Skeletal muscle satellite cell (primary cell): ENCODE measurements at regions not wholly inside any gene's neighbourhood (a gene's known extent, or its start where the extent isn't known, plus 50 kb on each side); places are given as distances from the start of the nearest gene placed in this dataset.
"Not testable (repeated sequence)": the region's sequence is repeated elsewhere in the genome, so short reads cannot be mapped to it uniquely, and the experiment has no call there.

Experiments used
- H3K27me3 ChIP-seq: 2 replicates; pipeline ENCODE4 v1.7.0; 2013; ENCODE audit warnings: low read length; ENCODE audit not compliant: control insufficient read depth, insufficient read depth
- H3K36me3 ChIP-seq: 2 replicates; pipeline ENCODE4 v1.7.0; 2013; ENCODE audit warnings: mild to moderate bottlenecking, control low read depth, low read length; ENCODE audit not compliant: insufficient read depth
- H3K4me1 ChIP-seq: 2 replicates; pipeline ENCODE4 v1.7.0; 2013; ENCODE audit warnings: low read length; ENCODE audit not compliant: control insufficient read depth, insufficient read depth
- H3K4me2 ChIP-seq: 2 replicates; pipeline ENCODE4 v1.7.0; 2013; ENCODE audit warnings: mild to moderate bottlenecking, low read length
- H3K4me3 ChIP-seq: 2 replicates; pipeline ENCODE4 v1.7.0; 2013; ENCODE audit warnings: low read length
- H3K9ac ChIP-seq: 2 replicates; pipeline ENCODE4 v1.7.0; 2013; ENCODE audit warnings: mild to moderate bottlenecking, low read depth, low read length, moderate library complexity
- H3K9me3 ChIP-seq: replicated peaks from 2 replicates; pipeline ENCODE4 v1.7.0; 2013; ENCODE audit warnings: mild to moderate bottlenecking, control low read depth, low read length

DNA sequence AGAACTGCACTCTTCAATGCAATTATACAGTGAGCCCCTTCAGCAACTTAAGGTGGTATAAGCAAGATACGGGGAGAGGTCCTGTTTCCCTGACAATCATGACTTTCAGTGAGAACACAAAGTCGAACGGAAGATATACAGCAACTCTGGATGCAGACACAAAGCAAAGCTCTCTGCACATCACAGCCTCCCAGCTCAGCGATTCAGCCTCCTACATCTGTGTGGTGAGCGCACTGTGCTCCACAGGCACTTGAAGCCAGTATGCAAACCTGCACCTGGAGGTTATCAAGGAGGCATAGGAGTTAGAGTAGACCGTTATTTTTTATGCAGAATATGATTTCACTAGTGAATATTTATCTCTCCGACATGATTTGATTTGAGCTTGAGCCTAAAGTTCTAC lies 152.2 kb upstream of the OR4E1 start:
- Histone ChIP-seq H3K4me1 (no peaks in the 10 kb centered on the region), H3K4me2 (no peak overlapping the region), H3K36me3 (no peaks in the 10 kb centered on the region), H3K9ac (no peak overlapping the region), H3K4me3 (no peak overlapping the region), H3K27me3 (no peaks in the 10 kb centered on the region), H3K9me3 (no peaks in the 10 kb centered on the region)

DNA sequence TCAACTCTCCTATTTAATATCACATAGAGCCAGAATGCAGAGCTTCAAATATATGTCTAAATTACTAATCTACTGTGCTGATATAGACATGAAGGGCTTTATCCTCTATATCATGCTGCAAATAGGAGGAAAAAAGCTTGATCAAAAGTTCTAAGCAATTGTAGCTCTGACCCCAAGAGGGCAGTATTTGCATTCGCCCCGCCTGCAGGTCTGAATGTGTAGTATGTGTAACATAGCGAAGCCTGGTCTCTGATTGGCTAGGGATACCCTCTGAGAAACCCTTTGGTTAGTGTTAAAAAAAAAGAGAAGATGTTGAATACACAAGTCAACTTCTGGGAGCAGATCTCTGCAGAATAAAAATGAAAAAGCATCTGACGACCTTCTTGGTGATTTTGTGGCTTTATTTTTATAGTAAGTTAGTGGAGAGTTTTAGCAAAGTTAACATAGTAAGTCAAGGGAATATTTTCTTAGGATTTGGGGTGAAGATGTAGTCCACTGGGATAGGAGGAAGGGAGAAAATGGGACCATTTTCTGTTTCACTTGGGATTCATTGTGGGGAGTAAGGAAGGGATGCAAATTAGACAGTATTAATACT lies 151.6 kb upstream of the OR4E1 start:
- H3K9ac ChIP-seq = no peak overlapping the region
- no peak overlapping the region for H3K4me2 ChIP-seq
- no peaks in the 10 kb centered on the region for H3K27me3 ChIP-seq
- H3K4me1 ChIP-seq = no peaks in the 10 kb centered on the region
- H3K36me3 ChIP-seq = no peaks in the 10 kb centered on the region
- no peaks in the 10 kb centered on the region for H3K9me3 ChIP-seq
- H3K4me3 ChIP-seq = no peak overlapping the region

DNA sequence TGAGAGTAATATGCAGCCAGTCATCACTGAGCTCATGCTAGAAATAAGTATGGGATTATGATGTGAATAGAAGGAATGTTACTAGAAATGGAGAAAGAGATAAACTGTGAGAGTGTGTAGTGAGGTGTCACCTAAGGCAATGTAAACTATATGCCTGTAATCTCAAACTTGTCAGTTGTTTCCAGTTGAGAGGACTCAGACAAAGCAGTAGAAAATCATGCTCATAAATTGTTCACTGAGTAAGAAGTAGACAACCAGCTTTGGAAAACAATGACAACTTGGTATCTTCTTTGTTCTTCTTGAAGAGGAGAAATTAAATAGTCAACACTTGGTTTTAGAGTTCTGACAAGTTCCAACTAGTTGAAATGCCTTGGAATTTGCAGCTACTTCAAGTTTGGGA lies 148.5 kb upstream of the OR4E1 start:
- Histone ChIP-seq H3K4me1 (no peaks in the 10 kb centered on the region), H3K4me2 (no peak overlapping the region), H3K36me3 (no peaks in the 10 kb centered on the region), H3K9me3 (no peaks in the 10 kb centered on the region), H3K4me3 (no peak overlapping the region), H3K27me3 (no peaks in the 10 kb centered on the region), H3K9ac (no peak overlapping the region)

DNA sequence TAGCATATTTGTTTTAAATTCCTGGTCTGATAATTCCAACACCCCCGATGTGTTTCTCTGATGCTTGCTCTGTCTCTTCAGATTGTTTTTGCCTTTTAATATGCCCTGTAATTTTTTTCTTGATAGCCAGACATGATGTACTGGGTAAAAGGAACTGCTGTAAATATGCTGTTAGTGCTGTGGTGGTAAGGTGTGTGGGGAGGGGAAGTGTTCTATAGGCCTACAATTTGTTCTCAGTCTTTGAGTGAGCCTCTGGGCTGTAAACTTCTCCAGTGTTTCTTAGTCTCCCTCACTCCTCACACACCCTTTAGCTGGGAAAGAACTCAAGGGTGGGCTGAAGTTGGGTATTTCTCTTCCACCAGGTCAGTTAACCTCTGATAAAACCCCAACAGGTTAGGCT lies 147.0 kb upstream of the OR4E1 start:
- H3K4me3 ChIP-seq = no peak overlapping the region
- no peak overlapping the region for H3K4me2 ChIP-seq
- no peak overlapping the region for H3K9ac ChIP-seq
- no peaks in the 10 kb centered on the region for H3K27me3 ChIP-seq
- H3K36me3 ChIP-seq = no peaks in the 10 kb centered on the region
- H3K4me1 ChIP-seq = no peaks in the 10 kb centered on the region
- no peaks in the 10 kb centered on the region for H3K9me3 ChIP-seq

DNA sequence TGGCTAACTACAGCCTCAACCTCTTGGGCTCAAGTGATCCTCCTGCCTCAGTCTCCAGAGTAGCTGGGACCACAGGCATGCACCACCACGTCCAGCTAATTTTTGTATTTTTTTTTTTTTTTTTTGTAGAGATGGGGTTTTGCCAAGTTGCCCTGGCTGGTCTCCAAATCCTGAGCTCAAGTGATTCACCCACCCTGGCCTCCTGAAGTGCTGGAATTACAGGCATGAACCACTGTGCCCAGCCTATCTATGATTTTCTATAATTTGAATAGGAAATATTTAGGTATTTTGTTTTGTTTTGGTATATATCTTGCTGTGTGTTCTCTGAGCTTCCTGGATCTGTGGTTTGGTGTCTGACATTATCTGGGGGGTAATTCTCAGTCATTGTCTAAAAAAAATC lies 146.3 kb upstream of the OR4E1 start:
- not testable (repeated sequence) for H3K9ac ChIP-seq, H3K9me3 ChIP-seq

DNA sequence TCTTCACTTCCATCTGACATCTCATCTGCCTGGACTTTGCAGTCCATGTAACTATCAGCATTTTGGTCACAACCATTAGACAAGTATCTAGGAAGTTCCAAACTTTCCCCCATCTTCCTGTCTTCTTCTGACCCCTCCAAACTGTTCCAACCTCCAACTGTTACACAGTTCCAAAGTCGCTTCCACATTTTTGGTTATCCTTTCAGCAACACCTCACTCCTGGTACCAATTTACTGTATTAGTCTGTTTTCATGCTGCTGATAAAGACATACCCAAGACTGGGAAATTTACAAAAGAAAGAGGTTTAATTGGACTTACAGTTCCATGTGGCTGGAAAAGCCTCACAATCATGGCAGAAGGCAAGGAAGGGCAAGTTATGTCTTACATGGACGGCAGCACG lies 143.4 kb upstream of the OR4E1 start:
- H3K4me1 ChIP-seq, H3K9me3 ChIP-seq, H3K4me2 ChIP-seq, H3K27me3 ChIP-seq, H3K36me3 ChIP-seq, H3K4me3 ChIP-seq, H3K9ac ChIP-seq: not testable (repeated sequence)

More for the DNA sequence above, 146.3 kb upstream of the OR4E1 start:
- not testable (repeated sequence) for H3K27me3 ChIP-seq, H3K4me1 ChIP-seq, H3K4me3 ChIP-seq, H3K4me2 ChIP-seq, H3K36me3 ChIP-seq

DNA sequence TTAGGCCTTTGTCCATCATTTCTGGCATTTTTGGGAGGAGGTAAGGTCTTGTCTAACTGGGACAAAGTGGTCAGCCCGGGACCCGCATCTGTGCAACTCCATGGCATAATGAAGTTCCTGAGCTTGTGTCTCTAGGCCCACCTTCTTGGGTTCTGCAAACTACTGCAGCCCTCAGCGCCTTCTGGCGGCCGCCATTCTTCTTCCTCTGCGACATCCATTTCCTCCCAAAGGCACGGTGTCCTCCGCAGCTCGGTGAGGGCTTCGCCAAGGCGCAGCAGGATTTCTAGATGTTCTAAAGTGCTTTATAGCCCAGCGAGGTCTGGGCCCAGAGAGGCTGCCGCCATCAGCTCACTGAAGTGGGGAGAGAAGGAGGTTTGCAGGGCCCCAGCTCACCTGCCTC lies 134.4 kb upstream of the OR4E1 start:
- no peaks in the 10 kb centered on the region for H3K9me3 ChIP-seq
- no peaks in the 10 kb centered on the region for H3K4me1 ChIP-seq
- H3K4me3 ChIP-seq = no peak overlapping the region
- no peaks in the 10 kb centered on the region for H3K36me3 ChIP-seq
- H3K4me2 ChIP-seq = no peak overlapping the region
- no peak overlapping the region for H3K9ac ChIP-seq
- no peaks in the 10 kb centered on the region for H3K27me3 ChIP-seq

DNA sequence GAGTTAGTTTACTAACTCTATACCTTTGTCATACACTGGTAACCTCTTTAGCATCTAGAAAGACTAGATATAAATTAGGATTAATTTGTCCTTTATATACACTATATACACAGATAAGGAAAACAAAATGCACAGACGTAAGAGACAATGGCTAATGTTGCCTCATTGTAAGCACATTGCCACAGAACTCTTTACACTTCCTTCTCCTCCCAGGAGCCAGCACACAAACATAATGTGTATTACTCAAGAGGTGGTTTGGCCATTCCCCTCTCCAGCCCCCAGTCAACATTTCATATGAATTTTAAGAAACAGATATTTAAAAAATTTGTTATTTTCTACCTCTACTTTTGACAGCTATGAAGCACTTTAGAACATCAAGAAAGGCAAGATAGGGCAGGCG lies 131.4 kb upstream of the OR4E1 start:
- H3K36me3 ChIP-seq = no peaks in the 10 kb centered on the region
- no peaks in the 10 kb centered on the region for H3K9me3 ChIP-seq
- no peak overlapping the region for H3K9ac ChIP-seq
- H3K4me3 ChIP-seq = no peak overlapping the region
- no peaks in the 10 kb centered on the region for H3K27me3 ChIP-seq
- no peaks in the 10 kb centered on the region for H3K4me1 ChIP-seq
- no peak overlapping the region for H3K4me2 ChIP-seq

DNA sequence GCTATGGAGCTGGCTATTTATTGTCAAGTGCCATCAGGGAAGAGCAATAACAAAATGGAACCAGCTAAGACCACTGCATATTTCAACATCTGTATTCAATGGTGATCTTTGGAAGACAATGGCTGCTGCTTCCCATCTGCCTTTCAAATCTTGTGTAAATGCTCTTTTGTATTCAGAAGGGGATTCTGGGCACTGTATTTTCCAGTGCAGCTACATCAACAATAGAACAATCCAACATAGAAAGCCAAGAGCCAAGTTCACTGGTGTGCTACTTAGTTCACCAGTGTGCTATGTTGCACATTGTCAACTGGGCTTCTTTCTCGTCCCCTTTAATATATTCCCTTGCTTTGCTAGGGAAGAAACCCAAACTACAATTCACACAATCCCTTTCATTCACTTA lies 128.8 kb upstream of the OR4E1 start:
- Histone ChIP-seq H3K9me3 (no peaks in the 10 kb centered on the region), H3K27me3 (no peaks in the 10 kb centered on the region), H3K9ac (no peak overlapping the region), H3K4me2 (no peak overlapping the region), H3K4me3 (no peak overlapping the region), H3K4me1 (no peaks in the 10 kb centered on the region), H3K36me3 (no peaks in the 10 kb centered on the region)

DNA sequence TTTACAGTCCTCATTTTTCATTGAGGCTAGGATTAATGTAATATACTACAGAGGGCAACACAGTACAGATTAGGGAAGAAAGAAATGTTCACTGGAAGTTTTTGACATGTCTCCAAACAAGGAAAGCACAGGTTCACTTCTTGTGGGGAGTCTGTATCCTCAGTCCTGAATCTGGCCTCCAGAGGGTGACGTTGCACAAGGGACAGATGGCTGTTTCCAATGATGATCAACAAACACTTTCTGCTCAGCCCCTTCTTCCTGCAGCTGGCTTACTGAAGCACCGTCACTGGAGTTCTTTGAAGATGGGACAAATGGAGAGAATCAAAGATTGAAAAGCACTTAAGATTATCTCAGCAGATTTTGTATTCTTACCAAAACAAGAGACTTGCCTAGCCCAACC lies 123.3 kb upstream of the OR4E1 start:
- H3K36me3 ChIP-seq = no peaks in the 10 kb centered on the region
- no peaks in the 10 kb centered on the region for H3K9me3 ChIP-seq
- no peaks in the 10 kb centered on the region for H3K4me1 ChIP-seq
- no peak overlapping the region for H3K4me3 ChIP-seq
- no peak overlapping the region for H3K4me2 ChIP-seq
- H3K27me3 ChIP-seq = no peaks in the 10 kb centered on the region
- no peak overlapping the region for H3K9ac ChIP-seq

DNA sequence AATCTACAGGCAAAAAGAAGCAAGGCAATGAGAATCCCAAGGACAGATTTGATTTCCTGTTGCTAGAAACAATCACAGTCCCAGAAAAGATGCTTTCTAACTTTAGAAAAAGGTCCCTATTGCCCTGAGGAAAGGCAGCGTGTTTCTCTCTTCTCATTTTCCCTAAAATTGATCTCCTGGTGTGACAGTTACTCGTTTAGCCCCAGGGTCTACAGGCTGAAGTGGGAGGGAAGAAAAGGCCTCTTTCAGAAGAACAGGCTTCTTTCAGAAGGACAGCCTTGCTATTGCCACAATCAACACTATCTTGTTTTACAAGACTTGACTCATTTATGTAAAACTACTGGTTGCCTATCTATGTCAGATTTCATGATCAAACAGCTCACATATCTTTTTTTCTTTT lies 121.8 kb upstream of the OR4E1 start:
- Histone ChIP-seq H3K36me3 (no peaks in the 10 kb centered on the region), H3K9me3 (no peaks in the 10 kb centered on the region), H3K27me3 (no peaks in the 10 kb centered on the region), H3K9ac (no peak overlapping the region), H3K4me3 (no peak overlapping the region), H3K4me1 (no peaks in the 10 kb centered on the region), H3K4me2 (no peak overlapping the region)

DNA sequence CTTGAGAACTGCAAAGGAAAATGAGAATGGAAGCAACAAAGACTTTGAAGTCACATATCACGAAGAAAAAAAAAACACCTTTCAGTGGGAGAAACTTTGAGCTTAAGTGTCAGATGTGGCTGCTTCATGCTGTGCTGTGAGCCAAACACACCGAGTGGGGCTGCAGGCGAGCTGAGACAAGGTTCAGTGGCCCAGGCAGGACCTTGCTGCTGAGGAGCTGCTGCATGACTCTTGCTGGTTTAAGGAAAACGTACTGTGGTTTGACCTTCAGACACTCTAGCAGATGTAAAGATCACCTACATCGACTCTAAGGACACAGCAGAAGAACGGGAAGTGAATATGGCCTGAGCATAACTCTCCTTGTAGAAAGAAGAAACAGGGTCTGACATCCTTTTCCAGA lies 118.1 kb upstream of the OR4E1 start:
- Histone ChIP-seq H3K9ac (no peak overlapping the region), H3K9me3 (peaks cover under 1% of the 10 kb centered on the region), H3K36me3 (no peaks in the 10 kb centered on the region), H3K27me3 (no peaks in the 10 kb centered on the region), H3K4me2 (no peak overlapping the region), H3K4me1 (no peaks in the 10 kb centered on the region), H3K4me3 (no peak overlapping the region)
